ENCODE measurements at regions not wholly inside any gene's neighbourhood (a gene's known extent, or its start where the extent isn't known, plus 50 kb on each side); places are given as distances from the start of the nearest gene placed in this dataset.
"Not testable (repeated sequence)": the region's sequence is repeated elsewhere in the genome, so short reads cannot be mapped to it uniquely, and the experiment has no call there.

GRCh38 chr11:96751807-96752206 lies 362.0 kb downstream of the JRKL start:
- H3K9ac ChIP-seq (ENCODE audit: insufficient read depth in 1 of 2, low read depth in 2 of 2, low read length in 2 of 2); H3K27me3 ChIP-seq (ENCODE audit: control insufficient read depth in 2 of 2, insufficient read depth in 2 of 2, low read length in 2 of 2); H3K9me1 ChIP-seq (ENCODE audit: control insufficient read depth, insufficient read depth, low read length); BruUV-seq (replicated peaks); H3K4me1 ChIP-seq (replicated peaks in 1 of 2; ENCODE audit: control insufficient read depth in 2 of 2, insufficient read depth in 2 of 2, low read length in 2 of 2); CTCF ChIA-PET (ENCODE audit: low intra/inter-chr PET ratio); H3K9me3 ChIP-seq (replicated peaks; ENCODE audit: control insufficient read depth, insufficient read depth, low read depth, low read length); H3K79me2 ChIP-seq (ENCODE audit: control insufficient read depth, insufficient read depth, low read length); DNase-seq (ENCODE audit: extremely low read depth in 1 of 4, low spot score in 3 of 4); intact Hi-C loops (cut with micrococcal nuclease); in situ Hi-C loops (cut with MboI); H3K4me3 ChIP-seq; ATAC-seq; H3K27ac ChIP-seq (ENCODE audit: extremely low read depth, low read depth, low read length); H2AFZ ChIP-seq (ENCODE audit: low read depth, low read length); H3K4me2 ChIP-seq (ENCODE audit: insufficient read depth, low read length); H3K36me3 ChIP-seq (ENCODE audit: control insufficient read depth, insufficient read depth, low read length); H4K20me1 ChIP-seq (replicated peaks; ENCODE audit: control insufficient read depth, insufficient read depth, low read length); FAIRE-seq: not testable (repeated sequence)
- POLR2A ChIA-PET: interaction anchor here (0.8 kb wide), 1 partner anchor 287 kb away, joined by 3 read pairs; no protein-coding TSS in a partner anchor
- 6% methylated on average over 2 of the region's 2 CpGs for WGBS (ENCODE audit: insufficient coverage, low coverage, missing lambda C conversion rate)
- TF ChIP-seq MAFK (IDR thresholded peaks at IDR 0.05; ENCODE audit: low read length) (peak; percentile 56; the same call in 1 of the 2 replicates), MAFG (tag; conservative IDR thresholded peaks at IDR 0.05) (peak; percentile 58), ZNF316 (IDR thresholded peaks at IDR 0.05) (peak; percentile 77), MAFF (IDR thresholded peaks at IDR 0.05; ENCODE audit: low read length) (peak; percentile 50), C11orf30 (IDR thresholded peaks at IDR 0.05; ENCODE audit: low read depth) (peak; percentile 56; the same call in 1 of the 2 replicates)

- Histone ChIP-seq H3K79me2 (ENCODE audit: control insufficient read depth, insufficient read depth, low read length) (no peaks in the 10 kb centered on the region), H3K4me2 (ENCODE audit: insufficient read depth, low read length) (no peak overlapping the region), H3K27me3 (ENCODE audit: control insufficient read depth in 2 of 2, insufficient read depth in 2 of 2, low read length in 2 of 2) (no peaks in the 10 kb centered on the region), H3K4me1 (replicated peaks in 1 of 2; ENCODE audit: control insufficient read depth in 2 of 2, insufficient read depth in 2 of 2, low read length in 2 of 2) (no peaks in the 10 kb centered on the region), H3K36me3 (ENCODE audit: control insufficient read depth, insufficient read depth, low read length) (no peaks in the 10 kb centered on the region), H3K9ac (ENCODE audit: insufficient read depth in 1 of 2, low read depth in 2 of 2, low read length in 2 of 2) (no peak overlapping the region), H3K4me3 (no peak overlapping the region), H3K9me1 (ENCODE audit: control insufficient read depth, insufficient read depth, low read length) (no peaks in the 10 kb centered on the region), H2AFZ (ENCODE audit: low read depth, low read length) (no peak overlapping the region), H4K20me1 (replicated peaks; ENCODE audit: control insufficient read depth, insufficient read depth, low read length) (no peaks in the 10 kb centered on the region), H3K27ac (ENCODE audit: extremely low read depth, low read depth, low read length) (no peak overlapping the region), H3K9me3 (replicated peaks; ENCODE audit: control insufficient read depth, insufficient read depth, low read depth, low read length) (no peaks in the 10 kb centered on the region)
- FAIRE-seq (no peak), ATAC-seq (no peak), DNase-seq (ENCODE audit: extremely low read depth in 1 of 4, low spot score in 3 of 4) (no peak)
- POLR2A ChIA-PET: interaction anchor here (0.8 kb wide), 1 partner anchor 287 kb away, joined by 3 read pairs; no protein-coding TSS in a partner anchor
- CTCF ChIA-PET (ENCODE audit: low intra/inter-chr PET ratio): no interaction called here
- intact Hi-C loops (cut with micrococcal nuclease) (no loop called here), in situ Hi-C loops (cut with MboI) (no loop called here)
- TF ChIP-seq TBL1XR1 (IDR thresholded peaks at IDR 0.05; ENCODE audit: low read length in 2 of 2) (no peak), THRA (IDR thresholded peaks at IDR 0.05) (no peak), ZNF311 (CRISPR knock-in tag; IDR thresholded peaks at IDR 0.05) (no peak), SRF (CRISPR knock-in tag; IDR thresholded peaks at IDR 0.05) (no peak), ZBTB1 (CRISPR knock-in tag; IDR thresholded peaks at IDR 0.05; ENCODE audit: borderline replicate concordance, low read depth) (no peak), LEF1 (IDR thresholded peaks at IDR 0.05) (no peak), NR2F6 (CRISPR knock-in tag; IDR thresholded peaks at IDR 0.05) (no peak), ZSCAN32 (CRISPR knock-in tag; IDR thresholded peaks at IDR 0.05) (no peak), ZNF408 (CRISPR knock-in tag; IDR thresholded peaks at IDR 0.05; ENCODE audit: low read depth) (no peak), KAT2B (IDR thresholded peaks at IDR 0.05; ENCODE audit: low read depth, low read length) (no peak), TFAP4 (CRISPR knock-in tag; IDR thresholded peaks at IDR 0.05; ENCODE audit: borderline replicate concordance) (no peak)
- BruUV-seq (replicated peaks): no TSS peak
- 0% methylated on average over 2 of the region's 2 CpGs for WGBS (ENCODE audit: insufficient coverage, low coverage, missing lambda C conversion rate)
Observed at GRCh38 chr11:96752221-96752620, 362.4 kb downstream of the JRKL start.

Data from K562 (cell line).